DOHH2 (cell line): ENCODE measurements at regions not wholly inside any gene's neighbourhood (a gene's known extent, or its start where the extent isn't known, plus 50 kb on each side); places are given as distances from the start of the nearest gene placed in this dataset.

ENCODE experiments used
- H3F3A ChIP-seq: fragments of 200-600 bp; sonication (generic), shearing (Covaris generic); 2 replicates; pipeline ENCODE4 v1.6.0; 2016; ENCODE audit warnings: antibody characterized with exemption, mild to moderate bottlenecking; ENCODE audit not compliant: control insufficient read depth, insufficient read depth
- H3K27ac ChIP-seq: fragments of 200-600 bp; sonication (generic); 2 replicates; pipeline ENCODE4 v1.5.1; 2014; ENCODE audit warnings: low read depth, mild to moderate bottlenecking, low read length, moderate library complexity
- H3K27me3 ChIP-seq: fragments of 200-600 bp; sonication (generic); 2 replicates; pipeline ENCODE4 v1.6.1; 2014; ENCODE audit warnings: mild to moderate bottlenecking, low read length, mixed read lengths; ENCODE audit not compliant: control insufficient read depth
- H3K36me3 ChIP-seq: fragments of 200-600 bp; sonication (generic); 2 replicates; pipeline ENCODE4 v1.6.1; 2014; ENCODE audit warnings: mild to moderate bottlenecking, low read length, moderate library complexity, mixed read lengths; ENCODE audit not compliant: control insufficient read depth
- H3K4me1 ChIP-seq: fragments of 200-600 bp; sonication (generic); 2 replicates; pipeline ENCODE4 v1.6.1; 2014; ENCODE audit warnings: mild to moderate bottlenecking, low read length, mixed read lengths; ENCODE audit not compliant: control insufficient read depth
- H3K4me2 ChIP-seq: fragments of 200-600 bp; sonication (generic); 2 replicates; pipeline ENCODE4 v1.6.0; 2014; ENCODE audit warnings: mild to moderate bottlenecking, low read length, moderate library complexity
- H3K4me3 ChIP-seq: fragments of 200-600 bp; sonication (generic); 2 replicates; pipeline ENCODE4 v1.5.1; 2014; ENCODE audit warnings: mild to moderate bottlenecking, low read length, mixed read lengths
- H3K79me2 ChIP-seq: fragments of 200-600 bp; sonication (generic); 2 replicates; pipeline ENCODE4 v1.6.1; 2014; ENCODE audit warnings: mild to moderate bottlenecking, low read length, mixed read lengths; ENCODE audit not compliant: control insufficient read depth
- H3K9me2 ChIP-seq: fragments of 200-600 bp; sonication (generic); replicated peaks from 2 replicates; pipeline ENCODE4 v1.6.1; 2014; ENCODE audit warnings: mild to moderate bottlenecking, low read length, mixed read lengths; ENCODE audit not compliant: control insufficient read depth
- H3K9me3 ChIP-seq: fragments of 200-600 bp; sonication (generic); 2 replicates; pipeline ENCODE4 v1.6.1; 2014; ENCODE audit warnings: antibody characterized with exemption, low read length, mixed read lengths; ENCODE audit not compliant: control insufficient read depth, insufficient read depth
- H4K20me1 ChIP-seq: fragments of 200-600 bp; sonication (generic); 2 replicates; pipeline ENCODE4 v1.6.0; 2014; ENCODE audit warnings: low read depth, mild to moderate bottlenecking, antibody characterized with exemption, low read length, moderate library complexity; ENCODE audit not compliant: control insufficient read depth, insufficient read depth
- EZH2phosphoT487 ChIP-seq: fragments of 200-600 bp; sonication (generic); IDR thresholded peaks from 2 replicates; pipeline ENCODE4 v1.6.1; 2017; ENCODE audit warnings: borderline replicate concordance, mild to moderate bottlenecking, antibody characterized with exemption, low read length, moderate library complexity, mixed read lengths
- TF ChIP-seq, protein P1 (sequence below): fragments of 200-600 bp; sonication (generic); IDR thresholded peaks from one replicate; pipeline ENCODE4 v1.5.1; 2014; ENCODE audit warnings: antibody characterized with exemption, mild to moderate bottlenecking, low read depth, low read length; ENCODE audit not compliant: poor library complexity, severe bottlenecking

DNA sequence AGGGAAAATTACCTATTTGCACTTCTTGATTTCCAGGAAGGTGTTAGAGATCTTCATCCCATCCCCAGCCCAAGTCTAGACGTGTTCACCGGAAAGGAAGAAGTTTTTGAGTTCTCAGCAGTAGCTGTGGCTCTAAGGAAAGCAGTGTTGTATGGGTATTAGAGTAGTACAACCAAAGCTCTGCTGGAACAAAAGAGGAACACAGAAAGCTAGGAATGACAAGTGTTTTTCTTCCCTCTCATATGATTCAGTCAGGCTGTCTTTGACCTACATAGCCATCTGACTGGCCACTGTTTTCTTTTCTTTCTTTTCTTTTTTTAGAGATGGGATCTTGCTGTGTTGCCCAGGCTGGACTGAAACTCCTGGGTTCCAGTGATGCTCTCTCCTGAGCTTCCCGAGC lies 82.7 kb upstream of the SLC39A10 start:
- Histone ChIP-seq H3K4me3 (no peak overlapping the region), H3K4me2 (no peak overlapping the region), H4K20me1 (no peaks in the 10 kb centered on the region), H3K9me2 (no peaks in the 10 kb centered on the region), H3K4me1 (peaks cover 17% of the 10 kb centered on the region), H3K9me3 (no peaks in the 10 kb centered on the region), H3K36me3 (no peaks in the 10 kb centered on the region), H3K27me3 (no peaks in the 10 kb centered on the region), H3F3A (peaks cover 6% of the 10 kb centered on the region; the same call in 1 of the 2 replicates), H3K27ac (no peak overlapping the region), H3K79me2 (no peaks in the 10 kb centered on the region)
- TF ChIP-seq, protein P1, sequence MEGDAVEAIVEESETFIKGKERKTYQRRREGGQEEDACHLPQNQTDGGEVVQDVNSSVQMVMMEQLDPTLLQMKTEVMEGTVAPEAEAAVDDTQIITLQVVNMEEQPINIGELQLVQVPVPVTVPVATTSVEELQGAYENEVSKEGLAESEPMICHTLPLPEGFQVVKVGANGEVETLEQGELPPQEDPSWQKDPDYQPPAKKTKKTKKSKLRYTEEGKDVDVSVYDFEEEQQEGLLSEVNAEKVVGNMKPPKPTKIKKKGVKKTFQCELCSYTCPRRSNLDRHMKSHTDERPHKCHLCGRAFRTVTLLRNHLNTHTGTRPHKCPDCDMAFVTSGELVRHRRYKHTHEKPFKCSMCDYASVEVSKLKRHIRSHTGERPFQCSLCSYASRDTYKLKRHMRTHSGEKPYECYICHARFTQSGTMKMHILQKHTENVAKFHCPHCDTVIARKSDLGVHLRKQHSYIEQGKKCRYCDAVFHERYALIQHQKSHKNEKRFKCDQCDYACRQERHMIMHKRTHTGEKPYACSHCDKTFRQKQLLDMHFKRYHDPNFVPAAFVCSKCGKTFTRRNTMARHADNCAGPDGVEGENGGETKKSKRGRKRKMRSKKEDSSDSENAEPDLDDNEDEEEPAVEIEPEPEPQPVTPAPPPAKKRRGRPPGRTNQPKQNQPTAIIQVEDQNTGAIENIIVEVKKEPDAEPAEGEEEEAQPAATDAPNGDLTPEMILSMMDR = no peak
- no peak for TF ChIP-seq EZH2phosphoT487

DNA sequence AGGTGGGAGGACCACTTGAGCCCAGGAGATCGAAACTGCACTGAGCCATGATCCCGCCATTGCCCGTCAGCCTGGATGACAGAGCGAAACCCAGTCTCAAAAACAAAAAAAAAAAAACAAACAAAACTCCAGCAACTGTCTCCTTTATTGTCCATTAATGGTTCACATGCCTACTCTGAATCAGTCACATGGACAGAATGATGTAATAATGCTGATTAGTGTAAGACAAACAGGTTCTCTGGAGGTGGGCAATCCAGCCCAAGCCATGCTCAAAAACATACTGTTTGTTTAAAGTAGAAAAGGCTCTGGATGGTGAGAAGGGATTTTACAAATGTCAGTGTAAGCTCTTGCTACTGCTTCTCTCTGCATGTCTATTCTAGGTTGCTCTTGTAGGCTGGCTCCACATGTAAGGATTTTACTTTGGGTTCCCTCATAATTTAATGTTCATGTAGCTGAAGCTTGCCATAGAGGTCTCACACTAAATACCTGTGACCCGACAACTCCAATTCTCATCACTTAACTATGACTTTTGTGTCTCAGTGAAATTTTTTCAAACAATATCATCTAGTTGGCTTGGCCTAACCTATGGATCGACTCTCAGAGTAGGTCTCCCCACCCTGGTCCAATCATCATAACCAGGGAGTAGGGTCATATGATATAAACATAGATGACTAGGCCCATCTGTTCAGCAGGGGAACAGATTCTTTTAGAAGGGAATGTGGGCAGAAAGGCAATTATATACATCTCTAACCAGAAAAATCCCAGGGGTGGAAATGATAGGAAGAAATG lies 83.9 kb upstream of the SLC39A10 start:
- no peaks in the 10 kb centered on the region for H3K9me2 ChIP-seq
- no peak overlapping the region for H3K4me2 ChIP-seq
- no peak overlapping the region for H3K4me3 ChIP-seq
- TF ChIP-seq, protein P1 = no peak
- no peak for TF ChIP-seq EZH2phosphoT487
- H3K27ac ChIP-seq = no peak overlapping the region
- no peaks in the 10 kb centered on the region for H3K36me3 ChIP-seq
- H3K4me1 ChIP-seq = peaks cover 15% of the 10 kb centered on the region
- H3K79me2 ChIP-seq = no peaks in the 10 kb centered on the region
- H4K20me1 ChIP-seq = no peaks in the 10 kb centered on the region
- H3F3A ChIP-seq = peaks cover 6% of the 10 kb centered on the region; the same call in 1 of the 2 replicates
- H3K9me3 ChIP-seq = no peaks in the 10 kb centered on the region
- H3K27me3 ChIP-seq = no peaks in the 10 kb centered on the region

DNA sequence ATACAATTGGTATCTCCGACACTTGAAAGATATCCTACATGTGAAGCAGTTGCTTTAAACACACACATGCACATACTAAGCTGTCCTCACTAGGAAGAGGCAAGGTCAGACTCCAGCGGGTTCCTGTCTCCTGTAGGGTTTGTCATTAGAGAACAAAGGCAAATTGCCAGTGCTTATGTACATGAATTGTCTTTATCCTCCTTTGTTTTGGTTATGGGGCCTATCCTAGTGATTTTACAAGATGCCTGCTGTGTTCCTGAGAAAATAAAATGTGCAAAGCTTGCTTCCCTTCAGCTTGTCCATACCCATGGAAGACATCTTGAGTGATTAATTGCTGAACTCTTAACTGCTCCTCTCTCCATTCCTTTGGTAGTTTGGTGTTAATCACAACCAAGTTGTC lies 86.7 kb upstream of the SLC39A10 start:
- Histone ChIP-seq H3K36me3 (no peaks in the 10 kb centered on the region), H3K9me3 (no peaks in the 10 kb centered on the region), H3F3A (0 out of 2 replicates have a peak, but pooled peaks cover 5% of the 10 kb centered on the region), H3K27me3 (no peaks in the 10 kb centered on the region), H3K9me2 (no peaks in the 10 kb centered on the region), H4K20me1 (no peaks in the 10 kb centered on the region), H3K4me3 (no peak overlapping the region), H3K4me2 (no peak overlapping the region), H3K79me2 (no peaks in the 10 kb centered on the region), H3K27ac (no peak overlapping the region), H3K4me1 (peaks cover 9% of the 10 kb centered on the region)
- TF ChIP-seq, protein P1 = no peak
- TF ChIP-seq EZH2phosphoT487 = no peak
